ENCODE measurements at regions not wholly inside any gene's neighbourhood (a gene's known extent, or its start where the extent isn't known, plus 50 kb on each side); places are given as distances from the start of the nearest gene placed in this dataset.

DNA sequence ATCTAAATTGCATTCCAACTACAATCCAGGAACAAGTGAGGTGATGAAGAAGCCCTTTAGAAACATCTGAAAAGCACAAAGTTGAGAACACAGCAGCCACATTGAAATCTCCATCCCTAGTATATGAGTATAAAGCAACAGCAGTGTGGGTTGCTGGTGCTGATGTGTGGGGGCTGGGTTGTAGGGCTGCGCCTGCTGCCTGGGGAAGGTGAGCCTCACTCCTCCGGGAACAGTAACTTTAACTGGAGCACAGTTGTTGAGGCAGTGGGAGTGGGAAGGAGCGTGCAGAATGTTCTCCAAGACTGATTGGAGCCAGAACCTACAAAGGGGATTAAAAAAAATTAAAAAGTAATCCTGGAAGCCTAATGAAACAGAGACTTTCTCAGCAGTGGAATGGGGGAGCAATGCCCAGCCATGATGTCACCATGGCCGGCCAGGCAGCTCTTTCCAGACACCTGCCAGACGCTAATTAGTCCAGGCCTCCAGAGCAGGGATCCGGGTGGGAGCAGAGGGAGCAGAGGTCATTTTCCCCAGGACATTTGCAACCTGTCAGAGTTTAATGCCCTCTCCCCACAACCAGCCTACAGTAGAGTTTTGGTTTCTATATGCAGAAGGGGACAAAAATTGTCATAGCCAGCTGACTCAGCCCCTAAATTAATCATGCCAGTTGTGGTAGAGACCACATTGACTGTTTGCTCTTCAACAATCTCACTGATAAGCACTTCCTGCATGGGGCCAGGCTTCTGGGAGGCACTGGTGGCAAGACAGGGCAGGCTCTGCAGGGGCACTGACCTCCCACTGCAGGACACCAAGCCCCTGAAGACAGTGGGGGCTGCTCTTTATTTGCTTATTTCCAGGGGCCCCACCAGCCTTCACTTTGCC lies 133.0 kb upstream of the ZNF32 start:
- POLR2A ChIA-PET, result no interaction called here
- BruUV-seq (replicated peaks), result no TSS peak
- Histone ChIP-seq H3K9me3 (ENCODE audit: control insufficient read depth, insufficient read depth, low read depth, low read length) (no peaks in the 10 kb centered on the region), H3K36me3 (ENCODE audit: control insufficient read depth, insufficient read depth, low read length) (no peaks in the 10 kb centered on the region), H3K4me3 (ENCODE audit: low read depth in 2 of 2, low read length in 2 of 2) (no peak overlapping the region), H3K27me3 (ENCODE audit: control insufficient read depth, insufficient read depth, low read length) (no peaks in the 10 kb centered on the region; the same call in 1 of the 2 replicates), H3K4me1 (ENCODE audit: control insufficient read depth, insufficient read depth, low read length) (no peaks in the 10 kb centered on the region), H3K27ac (ENCODE audit: low read length) (no peak overlapping the region)
- in situ Hi-C loops (cut with HindIII; ENCODE audit: low pct_unique_long_range_greater_than_20kb, low sequenced_read_pairs) (no loop called here), intact Hi-C loops (cut with micrococcal nuclease; ENCODE audit: unreplicated experiment) (loop anchor here (10.0 kb wide), 1 partner anchor 87 kb away; no protein-coding TSS in a partner anchor)
- no peak for DNase-seq (ENCODE audit: low read depth, low spot score)
- ATAC-seq, result no peak
- TF ChIP-seq, protein P1, sequence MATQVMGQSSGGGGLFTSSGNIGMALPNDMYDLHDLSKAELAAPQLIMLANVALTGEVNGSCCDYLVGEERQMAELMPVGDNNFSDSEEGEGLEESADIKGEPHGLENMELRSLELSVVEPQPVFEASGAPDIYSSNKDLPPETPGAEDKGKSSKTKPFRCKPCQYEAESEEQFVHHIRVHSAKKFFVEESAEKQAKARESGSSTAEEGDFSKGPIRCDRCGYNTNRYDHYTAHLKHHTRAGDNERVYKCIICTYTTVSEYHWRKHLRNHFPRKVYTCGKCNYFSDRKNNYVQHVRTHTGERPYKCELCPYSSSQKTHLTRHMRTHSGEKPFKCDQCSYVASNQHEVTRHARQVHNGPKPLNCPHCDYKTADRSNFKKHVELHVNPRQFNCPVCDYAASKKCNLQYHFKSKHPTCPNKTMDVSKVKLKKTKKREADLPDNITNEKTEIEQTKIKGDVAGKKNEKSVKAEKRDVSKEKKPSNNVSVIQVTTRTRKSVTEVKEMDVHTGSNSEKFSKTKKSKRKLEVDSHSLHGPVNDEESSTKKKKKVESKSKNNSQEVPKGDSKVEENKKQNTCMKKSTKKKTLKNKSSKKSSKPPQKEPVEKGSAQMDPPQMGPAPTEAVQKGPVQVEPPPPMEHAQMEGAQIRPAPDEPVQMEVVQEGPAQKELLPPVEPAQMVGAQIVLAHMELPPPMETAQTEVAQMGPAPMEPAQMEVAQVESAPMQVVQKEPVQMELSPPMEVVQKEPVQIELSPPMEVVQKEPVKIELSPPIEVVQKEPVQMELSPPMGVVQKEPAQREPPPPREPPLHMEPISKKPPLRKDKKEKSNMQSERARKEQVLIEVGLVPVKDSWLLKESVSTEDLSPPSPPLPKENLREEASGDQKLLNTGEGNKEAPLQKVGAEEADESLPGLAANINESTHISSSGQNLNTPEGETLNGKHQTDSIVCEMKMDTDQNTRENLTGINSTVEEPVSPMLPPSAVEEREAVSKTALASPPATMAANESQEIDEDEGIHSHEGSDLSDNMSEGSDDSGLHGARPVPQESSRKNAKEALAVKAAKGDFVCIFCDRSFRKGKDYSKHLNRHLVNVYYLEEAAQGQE (IDR thresholded peaks at IDR 0.05; ENCODE audit: insufficient read depth in 1 of 2, low read depth in 2 of 2, low read length in 1 of 2), result no peak
- TF ChIP-seq, protein P2, sequence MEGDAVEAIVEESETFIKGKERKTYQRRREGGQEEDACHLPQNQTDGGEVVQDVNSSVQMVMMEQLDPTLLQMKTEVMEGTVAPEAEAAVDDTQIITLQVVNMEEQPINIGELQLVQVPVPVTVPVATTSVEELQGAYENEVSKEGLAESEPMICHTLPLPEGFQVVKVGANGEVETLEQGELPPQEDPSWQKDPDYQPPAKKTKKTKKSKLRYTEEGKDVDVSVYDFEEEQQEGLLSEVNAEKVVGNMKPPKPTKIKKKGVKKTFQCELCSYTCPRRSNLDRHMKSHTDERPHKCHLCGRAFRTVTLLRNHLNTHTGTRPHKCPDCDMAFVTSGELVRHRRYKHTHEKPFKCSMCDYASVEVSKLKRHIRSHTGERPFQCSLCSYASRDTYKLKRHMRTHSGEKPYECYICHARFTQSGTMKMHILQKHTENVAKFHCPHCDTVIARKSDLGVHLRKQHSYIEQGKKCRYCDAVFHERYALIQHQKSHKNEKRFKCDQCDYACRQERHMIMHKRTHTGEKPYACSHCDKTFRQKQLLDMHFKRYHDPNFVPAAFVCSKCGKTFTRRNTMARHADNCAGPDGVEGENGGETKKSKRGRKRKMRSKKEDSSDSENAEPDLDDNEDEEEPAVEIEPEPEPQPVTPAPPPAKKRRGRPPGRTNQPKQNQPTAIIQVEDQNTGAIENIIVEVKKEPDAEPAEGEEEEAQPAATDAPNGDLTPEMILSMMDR (IDR thresholded peaks at IDR 0.05), result no peak
- TF ChIP-seq TCF7L2 (IDR thresholded peaks at IDR 0.05; ENCODE audit: low read depth, low read length) (no peak), POLR2AphosphoS5 (IDR thresholded peaks at IDR 0.05; ENCODE audit: low read depth, low read length) (no peak), SIN3A (IDR thresholded peaks at IDR 0.05; ENCODE audit: borderline replicate concordance, insufficient read depth, low read depth, low read length) (no peak)
- CTCF ChIA-PET, result no interaction called here

DNA sequence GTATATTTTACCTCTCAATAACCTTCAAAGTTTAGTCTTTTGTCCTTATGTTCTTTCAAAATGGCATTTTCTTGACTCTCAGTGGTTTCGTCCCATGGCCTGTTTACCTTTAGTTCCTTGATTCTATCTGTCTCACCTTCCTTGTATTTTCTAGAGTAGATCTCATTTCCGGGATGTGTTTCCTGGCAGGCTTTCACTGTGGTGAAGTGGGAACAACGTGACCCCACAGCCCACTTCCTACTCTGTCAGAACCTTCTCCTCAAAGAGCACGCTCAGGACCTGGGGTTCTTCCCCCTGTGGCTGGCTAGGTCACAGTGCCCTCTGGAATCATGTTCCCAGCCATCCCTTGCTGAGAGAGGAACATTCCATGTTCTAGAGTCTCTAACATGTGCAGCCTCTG lies 129.9 kb upstream of the ZNF32 start:
- ATAC-seq (no peak), DNase-seq (ENCODE audit: low read depth, low spot score) (no peak)
- TF ChIP-seq, protein P1 (IDR thresholded peaks at IDR 0.05; ENCODE audit: insufficient read depth in 1 of 2, low read depth in 2 of 2, low read length in 1 of 2), result no peak
- TF ChIP-seq POLR2AphosphoS5 (IDR thresholded peaks at IDR 0.05; ENCODE audit: low read depth, low read length) (no peak), TCF7L2 (IDR thresholded peaks at IDR 0.05; ENCODE audit: low read depth, low read length) (no peak), SIN3A (IDR thresholded peaks at IDR 0.05; ENCODE audit: borderline replicate concordance, insufficient read depth, low read depth, low read length) (no peak)
- TF ChIP-seq, protein P2 (IDR thresholded peaks at IDR 0.05), result no peak
- H3K36me3 ChIP-seq (ENCODE audit: control insufficient read depth, insufficient read depth, low read length), result no peaks in the 10 kb centered on the region
- H3K27ac ChIP-seq (ENCODE audit: low read length), result no peak overlapping the region
- H3K9me3 ChIP-seq (ENCODE audit: control insufficient read depth, insufficient read depth, low read depth, low read length), result no peaks in the 10 kb centered on the region
- intact Hi-C loops (cut with micrococcal nuclease; ENCODE audit: unreplicated experiment) (no loop called here), in situ Hi-C loops (cut with HindIII; ENCODE audit: low pct_unique_long_range_greater_than_20kb, low sequenced_read_pairs) (no loop called here)
- H3K4me1 ChIP-seq (ENCODE audit: control insufficient read depth, insufficient read depth, low read length), result no peaks in the 10 kb centered on the region
- ChIA-PET CTCF (no interaction called here), POLR2A (no interaction called here)
- H3K4me3 ChIP-seq (ENCODE audit: low read depth in 2 of 2, low read length in 2 of 2), result no peak overlapping the region
- H3K27me3 ChIP-seq (ENCODE audit: control insufficient read depth, insufficient read depth, low read length), result no peaks in the 10 kb centered on the region
- no TSS peak for BruUV-seq (replicated peaks)
